Epithelial cell of prostate (primary cell): ENCODE measurements at regions not wholly inside any gene's neighbourhood (a gene's known extent, or its start where the extent isn't known, plus 50 kb on each side); places are given as distances from the start of the nearest gene placed in this dataset.
A peak's percentile ranks its signal among the peaks of the same experiment; 100 is the strongest.
"Not testable (repeated sequence)": the region's sequence is repeated elsewhere in the genome, so short reads cannot be mapped to it uniquely, and the experiment has no call there.

ENCODE experiments used
- DNase-seq: peaks from one replicate; pipeline ENCODE4 v3.0.0-alpha.2; 2011; ENCODE audit warnings: low read depth, low spot score
- H3K27ac ChIP-seq: fragments of 450-650 bp; 2 replicates; pipeline ENCODE4 v1.5.1; 2017; ENCODE audit warnings: mild to moderate bottlenecking

GRCh38 chr7:92925876-92926696 is 89.7 kb upstream of the CDK6 start:
- no peak overlapping the region for H3K27ac ChIP-seq
- no peak for DNase-seq

GRCh38 chr7:92924800-92925199 is 88.4 kb upstream of the CDK6 start:
- no peak for DNase-seq
- H3K27ac ChIP-seq = no peak overlapping the region

DNA sequence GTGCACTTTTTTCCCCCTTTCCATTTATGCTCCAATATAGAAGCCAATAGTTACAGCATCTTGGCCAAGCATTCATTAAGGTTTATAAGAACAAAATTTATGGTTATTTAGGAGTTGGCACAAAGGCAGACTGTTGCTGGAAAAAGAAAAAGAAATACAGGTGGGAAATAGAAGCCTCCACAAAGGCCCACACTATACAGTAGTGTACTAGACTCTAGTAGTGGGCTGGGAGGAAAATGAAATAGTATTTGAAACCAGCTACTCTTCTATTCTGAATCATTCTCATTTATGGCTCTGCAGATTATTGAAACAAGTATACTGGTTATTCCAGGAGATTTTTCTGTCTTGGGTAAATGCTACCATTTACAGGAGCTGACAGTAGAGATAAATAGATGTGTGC is 80.9 kb upstream of the CDK6 start:
- DNase-seq = no peak
- peak overlapping the region; percentile 68 for H3K27ac ChIP-seq

- DNase-seq = no peak
Measured at GRCh38 chr7:92916770-92917224, 80.4 kb upstream of the CDK6 start.

GRCh38 chr7:92915348-92915747 is 79.0 kb upstream of the CDK6 start:
- H3K27ac ChIP-seq = no peak overlapping the region
- no peak for DNase-seq

More at GRCh38 chr7:92916770-92917224, 80.4 kb upstream of the CDK6 start:
- peak overlapping the region; percentile 68 for H3K27ac ChIP-seq

DNA sequence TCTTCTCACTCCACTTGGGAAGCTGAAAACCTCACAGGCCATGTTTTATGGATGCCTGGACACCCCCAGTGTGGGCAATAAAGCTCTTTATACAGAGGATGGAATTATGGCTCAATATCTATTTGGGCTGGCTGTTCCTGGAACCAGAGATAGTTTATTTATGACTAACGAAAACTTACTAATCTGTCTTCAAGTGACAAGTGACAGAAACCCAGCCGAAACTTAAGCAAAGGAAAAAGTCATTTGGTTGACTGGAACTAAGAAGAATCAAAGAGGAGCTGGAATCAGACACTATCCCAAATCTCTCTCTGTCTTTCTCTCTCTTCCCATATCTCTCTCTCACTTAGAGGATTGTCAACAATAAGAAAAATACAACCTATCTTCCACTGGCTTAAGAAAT is 78.3 kb upstream of the CDK6 start:
- H3K27ac ChIP-seq = no peak overlapping the region
- no peak for DNase-seq

- H3K27ac ChIP-seq = no peak overlapping the region
- no peak for DNase-seq
Measured at GRCh38 chr7:92913849-92914248, 77.5 kb upstream of the CDK6 start.

DNA sequence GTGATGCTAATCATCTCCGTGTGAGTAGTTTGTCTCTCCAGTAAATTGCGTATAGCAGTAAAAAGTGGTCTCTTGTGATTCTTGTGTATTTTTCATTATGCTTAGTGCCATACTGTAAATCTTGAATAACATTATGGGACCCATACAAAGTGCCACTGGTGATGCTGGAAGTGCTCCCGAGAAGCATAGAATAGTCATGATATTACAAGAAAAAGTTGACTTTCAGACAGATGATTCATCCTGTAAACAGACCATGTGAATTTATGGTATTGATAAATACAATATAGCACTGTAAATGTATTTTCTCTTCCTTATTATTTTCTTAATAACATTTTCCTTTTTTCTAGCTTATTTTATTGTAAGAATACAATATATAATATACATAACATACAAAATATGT is 74.6 kb upstream of the CDK6 start:
- H3K27ac ChIP-seq = no peak overlapping the region

DNA sequence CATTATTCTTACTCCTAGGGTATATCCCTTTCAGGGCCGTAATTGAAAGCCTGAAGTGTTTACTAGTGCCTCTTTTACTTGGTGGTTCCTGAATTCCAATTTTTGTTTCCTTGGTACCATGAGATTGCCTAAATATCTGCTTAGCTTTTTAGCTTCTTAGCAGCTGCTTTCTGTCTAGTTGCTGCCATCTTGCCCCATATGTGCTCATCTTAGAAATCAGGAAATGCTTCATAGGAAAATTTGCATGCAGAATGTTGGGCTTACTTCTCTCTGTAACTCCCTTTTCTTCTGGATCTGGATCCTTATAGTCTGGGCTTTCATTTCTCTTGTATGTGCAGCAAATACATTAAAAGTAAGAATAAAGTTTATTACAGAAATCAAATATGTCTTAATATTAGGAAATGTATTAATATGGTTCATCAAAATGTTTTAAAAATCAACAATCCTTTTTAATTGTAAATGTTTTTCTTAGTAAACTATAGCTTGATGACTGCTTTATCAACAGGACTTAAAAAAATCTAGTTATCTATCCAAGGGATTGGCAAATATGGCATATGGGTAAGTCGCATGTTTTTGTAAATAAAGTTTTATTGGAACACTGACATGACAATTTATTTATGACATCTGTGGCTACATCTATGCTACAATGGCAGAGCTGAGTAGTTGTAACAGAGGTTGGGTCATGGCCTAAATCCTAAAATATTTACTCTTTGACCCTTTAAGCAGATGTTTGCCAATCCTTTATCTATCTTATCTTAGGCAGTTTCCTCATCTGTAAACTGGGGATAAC is 73.5 kb upstream of the CDK6 start:
- H3K27ac ChIP-seq = no peak overlapping the region
- no peak for DNase-seq

More for the DNA sequence above, 74.6 kb upstream of the CDK6 start:
- DNase-seq = no peak

DNA sequence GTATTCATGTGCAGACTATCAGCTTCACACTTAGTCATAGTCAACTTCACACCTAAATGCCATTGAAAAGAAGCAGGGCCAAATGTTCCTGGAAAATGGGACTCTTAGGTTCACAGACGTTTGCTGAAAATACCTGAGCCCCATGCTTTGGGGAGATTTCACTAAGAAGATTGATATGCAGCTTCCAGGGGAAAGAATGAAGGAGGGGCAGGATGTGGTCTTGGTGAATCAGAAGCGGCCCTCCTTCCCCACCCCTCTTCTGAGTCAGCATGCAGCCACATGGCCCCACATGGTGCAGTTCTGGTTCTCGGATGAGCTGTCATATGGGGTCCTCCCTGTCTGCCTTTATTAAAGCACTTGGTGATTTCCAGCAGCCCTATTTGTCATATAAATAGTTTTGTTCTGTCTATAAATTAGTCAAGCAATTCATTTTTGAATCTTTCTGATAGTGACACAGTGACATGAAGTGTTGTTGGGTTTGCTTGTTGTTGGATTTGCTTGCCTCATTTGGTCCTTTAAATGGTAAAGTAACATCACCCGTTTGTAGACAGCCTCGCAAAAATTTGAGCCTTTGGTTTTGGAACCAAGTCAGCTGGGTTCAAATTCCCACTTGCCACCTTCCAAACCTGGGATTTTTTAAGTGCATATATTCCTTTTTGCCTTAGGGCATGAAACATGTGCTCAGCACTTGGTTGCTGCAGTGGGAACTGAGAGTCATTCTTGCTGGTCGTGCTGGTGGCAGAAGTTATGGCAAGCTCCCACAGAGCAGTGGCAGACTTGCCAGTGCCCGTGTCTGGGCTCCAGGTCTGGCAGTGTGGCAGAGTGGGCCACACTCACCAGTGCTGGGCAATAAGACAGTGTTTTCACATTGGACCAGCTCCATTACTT is 68.1 kb upstream of the CDK6 start:
- DNase-seq = peak; percentile 95
- peak overlapping the region; percentile 95 for H3K27ac ChIP-seq

DNA sequence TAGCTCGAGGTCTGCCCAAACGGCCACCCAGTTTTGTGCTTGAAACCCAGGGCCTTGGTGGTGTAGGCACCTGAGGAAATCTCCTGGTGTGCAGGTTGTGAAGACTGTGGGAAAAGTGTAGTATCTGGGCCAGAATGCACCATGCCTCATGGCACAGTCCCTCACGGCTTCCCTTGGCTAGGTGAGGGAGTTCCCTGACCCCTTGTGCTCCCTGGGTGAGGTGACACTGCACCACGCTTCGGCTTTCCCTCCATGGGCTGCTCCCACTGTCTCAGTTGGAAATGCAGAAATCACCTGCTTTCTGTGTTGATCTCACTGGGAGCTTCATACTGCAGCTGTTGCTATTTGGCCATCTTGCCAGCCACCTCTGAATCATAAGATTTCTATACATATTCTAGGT is 62.4 kb upstream of the CDK6 start:
- no peak overlapping the region for H3K27ac ChIP-seq
- DNase-seq = no peak

GRCh38 chr7:92894857-92895256 is 58.5 kb upstream of the CDK6 start:
- not testable (repeated sequence) for DNase-seq, H3K27ac ChIP-seq

DNA sequence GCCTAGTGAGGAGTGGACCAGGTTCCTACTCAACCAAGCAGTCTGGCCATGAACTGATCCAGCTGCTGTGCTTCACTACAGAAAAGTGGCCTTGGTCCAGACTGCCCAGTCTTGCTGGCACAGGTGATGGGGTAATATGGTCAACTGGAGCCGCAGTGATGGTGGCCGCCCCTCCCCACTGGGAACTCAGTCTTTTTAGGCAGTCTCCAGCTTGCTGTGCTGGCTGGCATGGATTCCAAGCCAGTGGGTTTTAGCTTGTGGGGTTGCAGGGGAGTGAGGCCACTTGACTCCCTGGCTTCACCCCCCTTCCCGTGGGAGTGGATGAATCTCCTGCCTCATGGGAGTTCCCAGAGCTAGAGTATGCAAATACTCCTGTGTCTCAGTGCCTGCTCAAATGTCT is 52.7 kb upstream of the CDK6 start:
- no peak overlapping the region for H3K27ac ChIP-seq
- no peak for DNase-seq
